Heart left ventricle (tissue), 13 donors: ENCODE measurements at regions not wholly inside any gene's neighbourhood (a gene's known extent, or its start where the extent isn't known, plus 50 kb on each side); places are given as distances from the start of the nearest gene placed in this dataset.

Source experiments
- CTCF ChIP-seq, 12 donors: fragments of 200-600 bp; sonication (generic) in 4 of 12; IDR thresholded peaks; one replicate each; pipeline versions ENCODE4 v1.5.0 to v1.8.0; 2018 to 2022; ENCODE audit warnings: antibody characterized with exemption in 12 of 12, mild to moderate bottlenecking in 5 of 12
- POLR2A ChIP-seq, 2 donors: fragments of 450-650 bp; IDR thresholded peaks; one replicate each; pipeline ENCODE4 v1.6.1; 2017; ENCODE audit warnings: antibody characterized with exemption in 2 of 2, mild to moderate bottlenecking in 2 of 2, moderate library complexity in 2 of 2
- donor health status: ischemic (EF 13 %, LVEDD 7.1; RV severe dilation, severe dysfunction).
- donor health status: DM: no; HTN: yes; CAD: no.
- donor health status: DM: no; HTN: no; CAD: no.
- donor health status: ischemic (EF 25% LVEDD 6.9; RV normal size, moderate dysfunction).
- donor health status: ischemic (EF 25% LVEDD 5.7; RV mildly dilated, moderate dysfunction).
- donor health status: ischemic (EF 35%, LVEDD 5.7; RV mildly dilated, moderate dysfunction).
- donor health status: nonischemic (EF 11% LVEDD 7.7; RV severe dilation, severe dysfunction).
- donor health status: DM: yes; HTN: yes; CAD: no.
- donor health status: PGD.
- donor health status: ischemic (EF 29% LVEDD 5.4; RV normal size, mild dysfunction).
- donor health status: nonischemic (EF 23%, LVEDD 6.1; RV moderate dilation, normal function).

GRCh38 chr2:76672798-76673197, 849.4 kb downstream of the LRRTM4 start:
- no peak for TF ChIP-seq CTCF (IDR thresholded peaks at IDR 0.05)
- TF ChIP-seq POLR2A (IDR thresholded peaks at IDR 0.05), result no peak
